ENCODE measurements at regions not wholly inside any gene's neighbourhood (a gene's known extent, or its start where the extent isn't known, plus 50 kb on each side); places are given as distances from the start of the nearest gene placed in this dataset.

DNA sequence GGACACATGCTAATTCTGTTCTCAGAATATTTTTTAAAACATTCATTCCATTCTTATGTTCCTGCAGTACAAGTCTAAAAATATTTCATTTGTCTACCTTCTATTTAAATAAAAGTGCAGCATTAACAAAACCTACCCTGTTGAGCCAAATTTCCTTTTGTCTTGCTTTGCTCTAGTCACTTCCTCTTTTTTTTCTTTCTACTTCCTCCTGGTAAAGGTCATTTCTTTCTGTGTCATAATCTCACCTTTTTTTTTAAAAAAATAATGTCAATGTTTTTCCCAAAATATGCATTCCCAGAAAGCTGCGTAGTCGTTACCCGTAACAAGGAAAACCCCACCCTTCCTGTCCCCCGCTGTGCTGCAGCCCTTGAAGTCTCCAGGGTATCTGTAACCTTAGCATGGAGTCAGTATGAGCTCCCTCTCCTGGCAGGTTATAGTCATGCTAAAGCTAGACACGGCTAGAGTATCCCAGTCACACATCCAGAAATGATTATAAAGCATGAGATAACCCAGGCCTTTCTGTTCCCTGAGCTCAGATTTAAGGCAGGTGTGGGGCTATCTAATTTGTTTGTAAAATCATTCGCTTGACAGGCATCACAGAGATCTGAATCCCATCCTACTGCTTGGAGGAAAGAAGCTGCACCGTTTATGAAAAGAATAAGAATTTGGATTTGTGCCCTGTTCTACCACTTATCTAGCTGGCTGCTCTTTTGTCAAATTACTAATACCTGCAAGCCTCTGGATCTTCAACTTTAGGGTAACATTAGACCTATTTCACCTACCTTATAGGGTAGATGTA lies 51.1 kb upstream of the EED start:
- H3K4me1 ChIP-seq (ENCODE audit: control insufficient read depth in 1 of 2, insufficient read depth in 1 of 2, low read depth in 1 of 2, low read length in 1 of 2) = peaks cover 47 to 66% of the 10 kb centered on the region in 2 experiments
- H3K9me3 ChIP-seq = no peaks in the 10 kb centered on the region
- H3K27ac ChIP-seq = peak overlapping the region; percentile 96
- H3K4me3 ChIP-seq (ENCODE audit: low read depth in 1 of 2, low read length in 1 of 2) = peak overlapping the region; percentile 35 to 38
- H3K27me3 ChIP-seq = no peaks in the 10 kb centered on the region
- no peaks in the 10 kb centered on the region for H3K36me3 ChIP-seq
- TF ChIP-seq, protein P1, sequence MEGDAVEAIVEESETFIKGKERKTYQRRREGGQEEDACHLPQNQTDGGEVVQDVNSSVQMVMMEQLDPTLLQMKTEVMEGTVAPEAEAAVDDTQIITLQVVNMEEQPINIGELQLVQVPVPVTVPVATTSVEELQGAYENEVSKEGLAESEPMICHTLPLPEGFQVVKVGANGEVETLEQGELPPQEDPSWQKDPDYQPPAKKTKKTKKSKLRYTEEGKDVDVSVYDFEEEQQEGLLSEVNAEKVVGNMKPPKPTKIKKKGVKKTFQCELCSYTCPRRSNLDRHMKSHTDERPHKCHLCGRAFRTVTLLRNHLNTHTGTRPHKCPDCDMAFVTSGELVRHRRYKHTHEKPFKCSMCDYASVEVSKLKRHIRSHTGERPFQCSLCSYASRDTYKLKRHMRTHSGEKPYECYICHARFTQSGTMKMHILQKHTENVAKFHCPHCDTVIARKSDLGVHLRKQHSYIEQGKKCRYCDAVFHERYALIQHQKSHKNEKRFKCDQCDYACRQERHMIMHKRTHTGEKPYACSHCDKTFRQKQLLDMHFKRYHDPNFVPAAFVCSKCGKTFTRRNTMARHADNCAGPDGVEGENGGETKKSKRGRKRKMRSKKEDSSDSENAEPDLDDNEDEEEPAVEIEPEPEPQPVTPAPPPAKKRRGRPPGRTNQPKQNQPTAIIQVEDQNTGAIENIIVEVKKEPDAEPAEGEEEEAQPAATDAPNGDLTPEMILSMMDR (IDR thresholded peaks at IDR 0.05) = peak; percentile 82

DNA sequence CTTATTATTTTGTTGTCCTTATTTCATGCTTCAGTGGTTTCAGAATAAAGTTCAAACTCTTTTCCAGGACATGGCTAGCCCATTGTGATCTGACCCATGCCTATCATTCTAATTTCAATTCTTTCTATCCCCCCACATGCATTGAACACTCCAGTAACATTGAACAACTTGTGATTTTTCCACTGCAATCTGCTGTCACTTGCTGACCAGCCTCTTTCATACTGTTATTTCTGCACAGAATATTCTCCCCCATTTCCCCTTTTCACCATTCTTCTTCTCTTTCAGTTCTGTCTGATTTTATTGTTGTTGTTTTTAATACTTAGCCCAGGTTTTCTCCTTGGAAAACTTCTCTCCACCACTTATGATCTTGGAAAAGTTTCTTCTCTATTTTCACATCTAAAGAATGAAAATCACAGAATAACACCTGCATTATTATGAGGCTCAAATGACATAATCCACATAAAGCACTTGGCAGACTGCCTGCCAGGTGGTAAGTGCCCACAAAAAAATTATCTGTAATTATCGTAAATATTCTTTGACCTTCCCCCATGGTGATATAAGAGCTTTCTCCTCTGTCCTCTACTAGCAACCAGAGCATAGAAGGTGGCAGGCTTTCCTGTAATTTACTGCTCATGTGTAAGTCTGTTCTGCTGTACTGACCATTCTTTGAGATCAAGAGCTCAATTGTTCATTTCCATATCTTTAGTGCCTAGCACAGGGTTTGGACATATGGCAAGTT lies 51.9 kb upstream of the EED start:
- Histone ChIP-seq H3K4me1 (ENCODE audit: control insufficient read depth in 1 of 2, insufficient read depth in 1 of 2, low read depth in 1 of 2, low read length in 1 of 2) (peaks cover 46 to 60% of the 10 kb centered on the region in 2 experiments), H3K27me3 (no peaks in the 10 kb centered on the region), H3K27ac (peak overlapping the region; percentile 96), H3K36me3 (no peaks in the 10 kb centered on the region), H3K4me3 (ENCODE audit: low read depth in 1 of 2, low read length in 1 of 2) (peak overlapping the region; percentile 35 to 38), H3K9me3 (no peaks in the 10 kb centered on the region)
- TF ChIP-seq, protein P1 (IDR thresholded peaks at IDR 0.05) = no peak

GRCh38 chr11:86191874-86192273 lies 52.7 kb upstream of the EED start:
- Histone ChIP-seq H3K27me3 (no peaks in the 10 kb centered on the region), H3K36me3 (no peaks in the 10 kb centered on the region), H3K4me1 (ENCODE audit: control insufficient read depth in 1 of 2, insufficient read depth in 1 of 2, low read depth in 1 of 2, low read length in 1 of 2) (peaks cover 38 to 52% of the 10 kb centered on the region in 2 experiments), H3K4me3 (ENCODE audit: low read depth in 1 of 2, low read length in 1 of 2) (no peak overlapping the region), H3K9me3 (no peaks in the 10 kb centered on the region), H3K27ac (peak overlapping the region; percentile 96)
- TF ChIP-seq, protein P1 (IDR thresholded peaks at IDR 0.05) = no peak

- Histone ChIP-seq H3K4me1 (ENCODE audit: control insufficient read depth in 1 of 2, insufficient read depth in 1 of 2, low read depth in 1 of 2, low read length in 1 of 2) (peaks cover 21 to 28% of the 10 kb centered on the region in 2 experiments), H3K27ac (no peak overlapping the region), H3K4me3 (ENCODE audit: low read depth in 1 of 2, low read length in 1 of 2) (no peak overlapping the region), H3K9me3 (no peaks in the 10 kb centered on the region), H3K36me3 (no peaks in the 10 kb centered on the region), H3K27me3 (no peaks in the 10 kb centered on the region)
- TF ChIP-seq, protein P1 (IDR thresholded peaks at IDR 0.05) = no peak
These were observed 57.5 kb upstream of the EED start for GRCh38 chr11:86187027-86187426.

DNA sequence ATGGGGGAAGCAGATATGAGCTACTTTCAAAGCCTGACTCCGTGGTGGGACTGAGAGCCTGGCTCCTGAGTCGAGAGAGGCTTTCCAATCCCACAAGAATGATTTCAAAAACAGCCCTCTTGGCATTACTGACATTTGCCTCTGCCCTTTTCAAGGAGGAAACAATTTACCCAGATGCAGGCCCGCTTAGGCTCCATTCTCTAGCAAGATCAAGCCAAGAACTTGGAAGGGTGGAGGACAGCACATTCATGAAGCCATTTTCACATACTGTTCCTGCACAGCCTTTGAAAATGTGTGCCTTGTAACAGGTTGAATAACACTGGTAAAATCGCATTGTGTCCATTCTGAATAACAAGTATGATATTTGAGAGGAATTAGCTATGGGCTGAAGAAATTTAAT lies 58.2 kb upstream of the EED start:
- H3K4me3 ChIP-seq (ENCODE audit: low read depth in 1 of 2, low read length in 1 of 2) = no peak overlapping the region

More for the DNA sequence above, 58.2 kb upstream of the EED start:
- Histone ChIP-seq H3K9me3 (no peaks in the 10 kb centered on the region), H3K27me3 (no peaks in the 10 kb centered on the region), H3K36me3 (no peaks in the 10 kb centered on the region), H3K4me1 (ENCODE audit: control insufficient read depth in 1 of 2, insufficient read depth in 1 of 2, low read depth in 1 of 2, low read length in 1 of 2) (peaks cover 19 to 29% of the 10 kb centered on the region in 2 experiments), H3K27ac (no peak overlapping the region)
- TF ChIP-seq, protein P1 (IDR thresholded peaks at IDR 0.05) = no peak

Measured in neutrophil (primary cell).